Chondrocyte (in vitro differentiated cells): ENCODE measurements at regions not wholly inside any gene's neighbourhood (a gene's known extent, or its start where the extent isn't known, plus 50 kb on each side); places are given as distances from the start of the nearest gene placed in this dataset.

Experiments
- DNase-seq: peaks from one replicate; pipeline ENCODE4 v3.0.0; 2021; ENCODE audit warnings: mixed read lengths, low spot score
- H3K27ac Mint-ChIP-seq: one replicate; pipeline ENCODE4 v1.8.0; 2021; ENCODE audit warnings: mild to moderate bottlenecking, moderate library complexity, mixed read lengths; ENCODE audit not compliant: unreplicated experiment
- H3K27me3 Mint-ChIP-seq: 2 replicates; pipeline ENCODE4 v1.8.0; 2021; ENCODE audit warnings: low read depth, mixed read lengths
- H3K36me3 Mint-ChIP-seq: 2 replicates; pipeline ENCODE4 v1.8.0; 2021; ENCODE audit warnings: low read depth, mixed read lengths
- H3K4me1 Mint-ChIP-seq: 2 replicates; pipeline ENCODE4 v1.8.0; 2021; ENCODE audit warnings: low read depth, mild to moderate bottlenecking, mixed read lengths
- H3K4me3 Mint-ChIP-seq: one replicate; pipeline ENCODE4 v1.8.0; 2021; ENCODE audit warnings: mild to moderate bottlenecking, moderate library complexity, mixed read lengths; ENCODE audit not compliant: unreplicated experiment
- H3K9me3 Mint-ChIP-seq: 2 replicates; pipeline ENCODE4 v1.8.0; 2021; ENCODE audit warnings: low read depth, mixed read lengths
- CTCF ChIP-seq: fragments of 200-600 bp; sonication (generic); IDR thresholded peaks from 2 replicates; pipeline ENCODE4 v1.5.0; 2021; ENCODE audit warnings: antibody characterized with exemption, mild to moderate bottlenecking, moderate library complexity

GRCh38 chr12:115424003-115424402 is 740.0 kb upstream of the TBX3 start:
- peaks cover 3% of the 10 kb centered on the region for H3K27me3 Mint-ChIP-seq
- no peaks in the 10 kb centered on the region for H3K4me1 Mint-ChIP-seq
- DNase-seq: no peak
- no peaks in the 10 kb centered on the region for H3K36me3 Mint-ChIP-seq
- H3K27ac Mint-ChIP-seq: no peak overlapping the region
- H3K4me3 Mint-ChIP-seq: no peak overlapping the region
- no peak for TF ChIP-seq CTCF
- H3K9me3 Mint-ChIP-seq: no peaks in the 10 kb centered on the region

- Mint-ChIP-seq H3K36me3 (no peaks in the 10 kb centered on the region), H3K4me3 (no peak overlapping the region), H3K9me3 (no peaks in the 10 kb centered on the region), H3K4me1 (no peaks in the 10 kb centered on the region), H3K27me3 (peaks cover 3% of the 10 kb centered on the region), H3K27ac (no peak overlapping the region)
- TF ChIP-seq CTCF: no peak
- no peak for DNase-seq
Observed at GRCh38 chr12:115423546-115423987, 739.6 kb upstream of the TBX3 start.

- Mint-ChIP-seq H3K27me3 (peaks cover 3% of the 10 kb centered on the region), H3K9me3 (no peaks in the 10 kb centered on the region), H3K4me1 (no peaks in the 10 kb centered on the region), H3K36me3 (no peaks in the 10 kb centered on the region), H3K27ac (no peak overlapping the region), H3K4me3 (no peak overlapping the region)
- DNase-seq: no peak
- TF ChIP-seq CTCF: no peak
Observed at GRCh38 chr12:115422845-115423545, 739.0 kb upstream of the TBX3 start.

DNA sequence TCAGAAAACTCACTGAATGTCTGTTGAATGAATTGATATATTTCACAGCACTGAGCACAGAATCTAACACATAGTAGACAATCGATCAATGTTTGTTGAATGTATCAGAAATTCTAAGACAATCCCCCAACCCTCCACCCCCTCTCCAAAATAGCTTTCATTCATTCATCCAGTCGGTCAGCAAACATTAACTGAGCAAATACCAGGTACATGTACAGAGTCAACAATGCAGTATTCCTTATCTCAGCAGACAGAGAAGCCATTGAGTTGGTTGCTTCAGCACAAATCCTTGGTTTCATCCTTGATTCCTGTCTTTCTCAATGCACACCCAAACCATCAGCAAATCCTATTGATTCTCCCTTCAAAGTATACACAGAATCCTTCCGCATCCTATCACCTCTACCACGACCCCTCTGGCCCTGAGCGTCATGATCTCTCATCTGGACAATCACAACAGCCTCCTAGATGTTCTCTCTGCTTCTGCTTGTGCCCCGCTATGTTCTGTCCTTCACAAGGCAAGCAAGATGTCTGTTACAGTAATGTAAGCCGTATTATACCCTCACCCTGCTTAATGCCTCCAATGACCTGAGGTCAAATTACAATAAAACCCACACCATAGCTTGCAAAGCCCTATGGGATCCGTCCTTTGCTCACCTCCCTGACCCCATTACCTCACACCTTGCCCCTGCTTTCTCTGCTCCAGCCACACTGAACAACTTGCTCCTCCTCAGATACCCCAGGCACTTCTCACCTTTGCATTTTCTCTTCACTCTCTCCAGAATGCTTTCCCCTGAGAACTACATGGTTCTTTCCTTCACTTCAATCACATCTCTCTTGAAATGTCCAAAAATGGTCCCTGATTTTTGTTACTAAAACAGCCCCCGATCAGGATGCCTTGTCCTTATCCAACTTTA is 738.1 kb upstream of the TBX3 start:
- no peaks in the 10 kb centered on the region for H3K4me1 Mint-ChIP-seq
- H3K36me3 Mint-ChIP-seq: no peaks in the 10 kb centered on the region
- no peak for TF ChIP-seq CTCF
- DNase-seq: no peak
- no peak overlapping the region for H3K27ac Mint-ChIP-seq
- H3K27me3 Mint-ChIP-seq: peaks cover 3% of the 10 kb centered on the region
- H3K4me3 Mint-ChIP-seq: no peak overlapping the region
- no peaks in the 10 kb centered on the region for H3K9me3 Mint-ChIP-seq

GRCh38 chr12:115421350-115421749 is 737.4 kb upstream of the TBX3 start:
- H3K27me3 Mint-ChIP-seq: peaks cover 3% of the 10 kb centered on the region
- H3K4me1 Mint-ChIP-seq: no peaks in the 10 kb centered on the region
- H3K4me3 Mint-ChIP-seq: no peak overlapping the region
- no peaks in the 10 kb centered on the region for H3K9me3 Mint-ChIP-seq
- H3K36me3 Mint-ChIP-seq: no peaks in the 10 kb centered on the region
- DNase-seq: no peak
- no peak overlapping the region for H3K27ac Mint-ChIP-seq
- TF ChIP-seq CTCF: no peak
